H1 (cell line): ENCODE measurements at regions not wholly inside any gene's neighbourhood (a gene's known extent, or its start where the extent isn't known, plus 50 kb on each side); places are given as distances from the start of the nearest gene placed in this dataset.

Experiments
- CTCF ChIA-PET: fragments of 300-600 bp; sonication (Branson Sonifier 250); formaldehyde crosslinking; loops from one replicate; lab custom pipeline; 2021; ENCODE audit not compliant: partially characterized antibody; lab: Charles Lee
- POLR2A ChIA-PET: fragments of 300-600 bp; sonication (Branson Sonifier 250); formaldehyde crosslinking; loops from one replicate; lab custom pipeline; 2021; ENCODE audit warnings: inconsistent platforms; ENCODE audit not compliant: partially characterized antibody; lab: Charles Lee
- DNase-seq, 2 experiments: peaks; one replicate each; pipeline versions ENCODE4 v3.0.0 to v3.0.0-alpha.2; 2010 to 2022; ENCODE audit warnings: low spot score in 2 of 2, low read depth in 1 of 2, mixed read lengths in 1 of 2
- FAIRE-seq: peaks from 2 replicates; lab custom pipeline; 2011; peaks lifted over from hg19 to GRCh38; lab: Jason Lieb, UNC
- H2AFZ ChIP-seq: 2 replicates; pipeline ENCODE4 v1.8.1; 2012; ENCODE audit warnings: low read length, inconsistent platforms
- H2AK5ac ChIP-seq: 2 replicates; pipeline ENCODE4 v1.6.1; 2013; ENCODE audit warnings: low read depth, low read length
- H2BK120ac ChIP-seq: replicated peaks from 2 replicates; pipeline ENCODE3; 2013; ENCODE audit warnings: low read depth, low read length, inconsistent platforms
- H2BK12ac ChIP-seq: 2 replicates; pipeline ENCODE4 v1.6.1; 2013; ENCODE audit warnings: low read depth, low read length
- H2BK15ac ChIP-seq: 2 replicates; pipeline ENCODE4 v1.6.1; 2013; ENCODE audit warnings: low read length
- H2BK20ac ChIP-seq: 2 replicates; pipeline ENCODE4 v1.6.1; 2013; ENCODE audit warnings: low read length
- H2BK5ac ChIP-seq: 2 replicates; pipeline ENCODE4 v1.6.1; 2013; ENCODE audit warnings: low read depth, low read length
- H3K14ac ChIP-seq: 2 replicates; pipeline ENCODE4 v1.6.1; 2013; ENCODE audit warnings: inconsistent platforms; ENCODE audit not compliant: insufficient read length
- H3K18ac ChIP-seq: 2 replicates; pipeline ENCODE4 v1.6.1; 2013; ENCODE audit warnings: low read length; ENCODE audit errors: extremely low read depth
- H3K23ac ChIP-seq: 2 replicates; pipeline ENCODE4 v1.6.1; 2013; ENCODE audit warnings: inconsistent platforms; ENCODE audit not compliant: insufficient read length
- H3K23me2 ChIP-seq: 2 replicates; pipeline ENCODE4 v1.6.1; 2013; ENCODE audit warnings: low read depth, low read length
- H3K27ac ChIP-seq: 2 replicates; pipeline ENCODE4 v1.6.1; 2011; ENCODE audit warnings: low read depth, low read length, inconsistent platforms
- H3K27me3 ChIP-seq, 4 experiments: replicated peaks in 1 of 4; 1 replicate in 1 of 4; 2 replicates in 3 of 4; pipeline versions ENCODE4 v1.6.1 to v1.8.1; 2011 to 2013; ENCODE audit warnings: low read length in 3 of 4, mild to moderate bottlenecking in 3 of 4, inconsistent platforms in 2 of 4, mixed read lengths in 2 of 4, moderate library complexity in 1 of 4; ENCODE audit not compliant: control insufficient read depth in 3 of 4, insufficient read depth in 3 of 4; ENCODE audit errors: extremely low read depth in 1 of 4
- H3K36me3 ChIP-seq, 4 experiments: 2 replicates each; pipeline versions ENCODE4 v1.6.1 to v1.8.1; 2011 to 2013; ENCODE audit warnings: mild to moderate bottlenecking in 4 of 4, low read length in 3 of 4, moderate library complexity in 2 of 4, control low read depth in 1 of 4, inconsistent platforms in 1 of 4; ENCODE audit not compliant: insufficient read depth in 4 of 4, control insufficient read depth in 2 of 4
- H3K4ac ChIP-seq: replicated peaks from 2 replicates; pipeline ENCODE3; 2013; ENCODE audit warnings: low read length, low read depth, mixed read lengths, inconsistent platforms; ENCODE audit not compliant: insufficient read length
- H3K4me1 ChIP-seq, 4 experiments: replicated peaks in 1 of 4; 1 replicate in 1 of 4; 2 replicates in 3 of 4; pipeline versions ENCODE4 v1.6.1 to v1.8.1; 2011 to 2013; ENCODE audit warnings: low read length in 3 of 4, inconsistent platforms in 2 of 4, mixed read lengths in 1 of 4; ENCODE audit not compliant: insufficient read depth in 4 of 4, control insufficient read depth in 3 of 4
- H3K4me2 ChIP-seq, 2 experiments: 2 replicates each; pipeline versions ENCODE4 v1.6.1 to v1.8.1; 2011 to 2013; ENCODE audit warnings: low read depth in 2 of 2, low read length in 2 of 2, control low read depth in 1 of 2, inconsistent platforms in 1 of 2, mild to moderate bottlenecking in 1 of 2; ENCODE audit not compliant: insufficient read depth in 1 of 2
- H3K4me3 ChIP-seq, 4 experiments: fragments of 200-600, 300-600 bp in 1 of 4; sonication (generic), shearing (Covaris generic), sonication (Bioruptor Twin) in 1 of 4; 2 replicates each; pipeline versions ENCODE4 v1.5.1 to v1.8.1; 2011 to 2016; ENCODE audit warnings: low read length in 4 of 4, low read depth in 3 of 4, control low read depth in 2 of 4, inconsistent platforms in 2 of 4, mild to moderate bottlenecking in 2 of 4, mixed read lengths in 1 of 4, moderate library complexity in 1 of 4; ENCODE audit not compliant: insufficient read depth in 2 of 4; ENCODE audit errors: extremely low read depth in 1 of 4
- H3K56ac ChIP-seq: replicated peaks from 2 replicates; pipeline ENCODE3; 2013; ENCODE audit warnings: low read depth, mild to moderate bottlenecking, mixed read lengths, low read length, inconsistent platforms; ENCODE audit not compliant: insufficient read length
- H3K79me1 ChIP-seq: 2 replicates; pipeline ENCODE4 v1.6.1; 2013; ENCODE audit warnings: low read depth, low read length, control low read depth
- H3K79me2 ChIP-seq, 2 experiments: 2 replicates each; pipeline versions ENCODE4 v1.6.1 to v1.8.1; 2012 to 2013; ENCODE audit warnings: low read length in 2 of 2, mild to moderate bottlenecking in 2 of 2, inconsistent platforms in 1 of 2; ENCODE audit not compliant: insufficient read depth in 2 of 2, control insufficient read depth in 1 of 2
- H3K9ac ChIP-seq, 4 experiments: replicated peaks in 1 of 4; 1 replicate in 1 of 4; 2 replicates in 3 of 4; pipeline versions ENCODE4 v1.6.1 to v1.8.1; 2011 to 2013; ENCODE audit warnings: low read depth in 3 of 4, low read length in 3 of 4, control low read depth in 2 of 4, mild to moderate bottlenecking in 2 of 4, moderate library complexity in 2 of 4, inconsistent platforms in 1 of 4; ENCODE audit errors: extremely low read depth in 1 of 4
- H3K9me3 ChIP-seq, 2 experiments: 2 replicates each; pipeline versions ENCODE4 v1.6.1 to v1.8.1; 2012 to 2013; ENCODE audit warnings: mild to moderate bottlenecking in 2 of 2, moderate library complexity in 2 of 2, control low read depth in 1 of 2, inconsistent platforms in 1 of 2, low read depth in 1 of 2, low read length in 1 of 2, mixed read lengths in 1 of 2; ENCODE audit not compliant: insufficient read depth in 2 of 2
- H4K20me1 ChIP-seq, 2 experiments: replicated peaks in 1 of 2; 2 replicates each; pipeline versions ENCODE3 to v1.8.1; 2011 to 2013; ENCODE audit warnings: inconsistent platforms in 2 of 2, low read length in 2 of 2, mild to moderate bottlenecking in 1 of 2; ENCODE audit not compliant: insufficient read depth in 2 of 2, control insufficient read depth in 1 of 2
- H4K5ac ChIP-seq: 2 replicates; pipeline ENCODE4 v1.6.1; 2013; ENCODE audit warnings: low read length, low read depth, mixed read lengths, inconsistent platforms; ENCODE audit not compliant: insufficient read length
- H4K8ac ChIP-seq: 2 replicates; pipeline ENCODE4 v1.8.0; 2013; ENCODE audit warnings: mild to moderate bottlenecking, moderate library complexity, low read length, inconsistent platforms; ENCODE audit not compliant: insufficient read depth; ENCODE audit errors: extremely low read depth
- H4K91ac ChIP-seq: replicated peaks from 2 replicates; pipeline ENCODE3; 2013; ENCODE audit warnings: low read length, mixed read lengths, inconsistent platforms; ENCODE audit not compliant: insufficient read length
- EP300 ChIP-seq, 2 experiments: IDR thresholded peaks; 1 replicate in 1 of 2; 2 replicates in 1 of 2; pipeline ENCODE4 v1.6.1; 2011 to 2012; ENCODE audit warnings: low read depth in 2 of 2, low read length in 2 of 2, mild to moderate bottlenecking in 2 of 2, borderline replicate concordance in 1 of 2, inconsistent platforms in 1 of 2, moderate library complexity in 1 of 2
- WGBS, 2 experiments: shearing (Covaris generic) in 1 of 2; methylation state at CpG; one replicate each; pipeline versions ENCODE4 v1.1.6 to v1.1.7; 2013 to 2015; ENCODE audit warnings: low lambda C conversion rate in 2 of 2, mixed read lengths in 2 of 2, inconsistent platforms in 1 of 2, low coverage in 1 of 2, missing lambda C conversion rate in 1 of 2; ENCODE audit not compliant: insufficient replicate concordance in 2 of 2, insufficient coverage in 1 of 2, insufficient read length in 1 of 2; ENCODE audit errors: extremely low coverage in 1 of 2, missing lambda C conversion rate in 1 of 2; 5-methylcytosine and 5-hydroxymethylcytosine counted together

- H3K14ac ChIP-seq: no peak overlapping the region
- no peak overlapping the region for H2AFZ ChIP-seq
- no peaks in the 10 kb centered on the region for H3K79me1 ChIP-seq
- no peak overlapping the region for H2BK20ac ChIP-seq
- H3K36me3 ChIP-seq: no peaks in the 10 kb centered on the region
- H3K18ac ChIP-seq: no peak overlapping the region
- H3K4ac ChIP-seq: no peak overlapping the region
- no peaks in the 10 kb centered on the region for H3K23me2 ChIP-seq
- no peak for FAIRE-seq
- H2AK5ac ChIP-seq: no peak overlapping the region
- H3K27ac ChIP-seq: no peak overlapping the region
- no peaks in the 10 kb centered on the region for H3K9me3 ChIP-seq
- no peak overlapping the region for H3K4me2 ChIP-seq
- no peaks in the 10 kb centered on the region for H4K20me1 ChIP-seq
- no peak for TF ChIP-seq EP300 (IDR thresholded peaks at IDR 0.05; ENCODE audit: borderline replicate concordance in 1 of 2, low read depth in 2 of 2, low read length in 2 of 2)
- H4K5ac ChIP-seq: no peak overlapping the region
- H3K23ac ChIP-seq: no peak overlapping the region
- H3K9ac ChIP-seq: no peak overlapping the region
- H2BK5ac ChIP-seq: no peak overlapping the region
- no peaks in the 10 kb centered on the region for H3K27me3 ChIP-seq
- no peak overlapping the region for H2BK15ac ChIP-seq
- 94% methylated on average over 1 of the region's 1 CpG; no CpG with 5 or more reads in 1 of the 2 experiments for whole genome bisulfite sequencing, 2 experiments
- POLR2A ChIA-PET: interaction anchor here (1.0 kb wide), 1 partner anchor 12 kb away, joined by 3 read pairs; no protein-coding TSS in a partner anchor
- H2BK12ac ChIP-seq: no peak overlapping the region
- H3K4me3 ChIP-seq: no peak overlapping the region
- H3K56ac ChIP-seq: no peak overlapping the region
- H4K8ac ChIP-seq: no peak overlapping the region
- CTCF ChIA-PET: no interaction called here
- H2BK120ac ChIP-seq: no peak overlapping the region
- H4K91ac ChIP-seq: no peak overlapping the region
- no peaks in the 10 kb centered on the region for H3K79me2 ChIP-seq
- DNase-seq: no peak
- peaks cover 0 to 6% (median 2%) of the 10 kb centered on the region in 4 experiments; a peak in 3 of 7 replicates for H3K4me1 ChIP-seq
Observed at GRCh38 chr10:22837771-22838170, 90.1 kb upstream of the ARMC3 start.
